A549 (cell line): ENCODE measurements at regions not wholly inside any gene's neighbourhood (a gene's known extent, or its start where the extent isn't known, plus 50 kb on each side); places are given as distances from the start of the nearest gene placed in this dataset.

Experiments used
- ATAC-seq, 2 experiments: fragments of 200-7000 bp in 1 of 2; fragments of >200 bp in 1 of 2; cut with Nextera tagmentation in 1 of 2; cut with Tn5 transposase in 1 of 2; 3 replicates each; pipeline versions ENCODE4 v1.8.0 to v1.9.1; 2018 to 2020; ENCODE audit warnings: mild to moderate bottlenecking in 1 of 2, moderate library complexity in 1 of 2
- CTCF ChIA-PET: fragments of 300-600 bp; sonication (Branson Sonifier 250); formaldehyde crosslinking; extraction: SDS; loops from one replicate; lab custom pipeline; 2021; ENCODE audit warnings: antibody characterized with exemption, inconsistent platforms; lab: Yijun Ruan, JAX
- POLR2A ChIA-PET: fragments of 350-600 bp; formaldehyde crosslinking; extraction: SDS; loops from one replicate; lab custom pipeline; 2021; ENCODE audit warnings: antibody characterized with exemption, inconsistent platforms; lab: Yijun Ruan, JAX
- DNase-seq, 2 experiments: peaks; one replicate each; pipeline versions ENCODE4 v3.0.0 to v3.0.0-alpha.2; 2011 to 2016; ENCODE audit warnings: low read depth in 1 of 2, low spot score in 1 of 2
- FAIRE-seq: peaks from 2 replicates; lab custom pipeline; 2011; peaks lifted over from hg19 to GRCh38; lab: Jason Lieb, UNC
- H3K27ac ChIP-seq, 2 experiments: fragments of >200 bp; sonication (Bioruptor Twin); formaldehyde crosslinking; 3 replicates each; pipeline ENCODE4 v1.5.1; 2016 to 2017
- H3K4me1 ChIP-seq: fragments of >200 bp; sonication (Bioruptor Twin); formaldehyde crosslinking; 3 replicates; pipeline ENCODE4 v1.6.1; 2016
- H3K4me2 ChIP-seq: fragments of >200 bp; sonication (Bioruptor Twin); formaldehyde crosslinking; 3 replicates; pipeline ENCODE4 v1.6.1; 2016
- H3K4me3 ChIP-seq: fragments of >200 bp; sonication (Bioruptor Twin); formaldehyde crosslinking; 3 replicates; pipeline ENCODE4 v1.5.1; 2016
- H3K9me3 ChIP-seq: fragments of >200 bp; sonication (Bioruptor Twin); formaldehyde crosslinking; 3 replicates; pipeline ENCODE4 v1.6.1; 2016
- CBX2 ChIP-seq: fragments of 200-600 bp; sonication (generic); IDR thresholded peaks from 2 replicates; pipeline ENCODE4 v1.6.1; 2016; ENCODE audit warnings: low read depth, mild to moderate bottlenecking, borderline replicate concordance
- CBX8 ChIP-seq: fragments of 200-600 bp; sonication (generic); IDR thresholded peaks from 2 replicates; pipeline ENCODE4 v1.6.1; 2016
- CEBPB ChIP-seq, 2 experiments: fragments of >200 bp in 1 of 2; sonication (Bioruptor Twin) in 1 of 2; formaldehyde crosslinking in 1 of 2; IDR thresholded peaks; 2 replicates each; pipeline ENCODE4 v1.6.1; 2012 to 2016
- CHD2 ChIP-seq: fragments of 150-350 bp; IDR thresholded peaks from 2 replicates; pipeline ENCODE4 v1.6.1; 2014; ENCODE audit warnings: low read length; ENCODE audit not compliant: partially characterized antibody
- ELK1 ChIP-seq: fragments of 150-350 bp; IDR thresholded peaks from 2 replicates; pipeline ENCODE4 v1.6.1; 2014; ENCODE audit warnings: low read depth, mild to moderate bottlenecking, low read length
- EP300 ChIP-seq, 2 experiments: fragments of >200 bp; sonication (Bioruptor Twin); formaldehyde crosslinking; IDR thresholded peaks; 2 replicates in 1 of 2; 3 replicates in 1 of 2; pipeline ENCODE4 v1.6.1; 2016 to 2017
- ESRRA ChIP-seq: fragments of 150-350 bp; IDR thresholded peaks from 2 replicates; pipeline ENCODE4 v1.6.1; 2014; ENCODE audit warnings: mild to moderate bottlenecking, low read length, borderline replicate concordance
- FOSB ChIP-seq: fragments of 250-450 bp; sonication (Bioruptor Pico); IDR thresholded peaks from 2 replicates; pipeline ENCODE4 v1.5.0; 2020; ENCODE audit warnings: mild to moderate bottlenecking, moderate library complexity
- GATA3 ChIP-seq: IDR thresholded peaks from 2 replicates; pipeline ENCODE4 v1.6.1; 2012; ENCODE audit warnings: borderline replicate concordance
- HDAC2 ChIP-seq: fragments of 200-600 bp; sonication (generic); IDR thresholded peaks from 2 replicates; pipeline ENCODE4 v1.6.1; 2016
- HES2 ChIP-seq: fragments of >200 bp; sonication (Bioruptor Twin); formaldehyde crosslinking; IDR thresholded peaks from 2 replicates; pipeline ENCODE4 v1.6.1; 2016
- HMGXB4 ChIP-seq: fragments of 250-450 bp; sonication (Bioruptor Pico); IDR thresholded peaks from 2 replicates; pipeline ENCODE4 v1.5.0; 2021; ENCODE audit warnings: mild to moderate bottlenecking, moderate library complexity, borderline replicate concordance
- HOXB5 ChIP-seq: fragments of 250-450 bp; sonication (Bioruptor Pico); IDR thresholded peaks from 2 replicates; pipeline ENCODE4 v1.5.0; 2020; ENCODE audit warnings: mild to moderate bottlenecking, moderate library complexity
- KDM5A ChIP-seq: fragments of 200-600 bp; sonication (generic); IDR thresholded peaks from 2 replicates; pipeline ENCODE4 v1.6.1; 2016; ENCODE audit warnings: antibody characterized with exemption, mild to moderate bottlenecking
- MAX ChIP-seq: IDR thresholded peaks from 2 replicates; pipeline ENCODE4 v1.6.1; 2012
- NFE2L2 ChIP-seq: fragments of 150-350 bp; conservative IDR thresholded peaks from 2 replicates; pipeline ENCODE4 v1.6.1; 2014; ENCODE audit warnings: low read length
- POLR2AphosphoS2 ChIP-seq: conservative IDR thresholded peaks from 2 replicates; pipeline ENCODE4 v1.6.1; 2012; ENCODE audit warnings: low read length, improper control_type of control experiment, inconsistent platforms
- RAD21 ChIP-seq, 2 experiments: fragments of >200 bp in 1 of 2; sonication (Bioruptor Twin) in 1 of 2; formaldehyde crosslinking in 1 of 2; IDR thresholded peaks in 1 of 2; conservative IDR thresholded peaks in 1 of 2; 2 replicates in 1 of 2; 3 replicates in 1 of 2; pipeline ENCODE4 v1.6.1; 2012 to 2018; ENCODE audit warnings: inconsistent platforms in 1 of 2
- RARB ChIP-seq: fragments of 250-450 bp; sonication (Bioruptor Pico); IDR thresholded peaks from 2 replicates; pipeline ENCODE4 v1.8.0; 2021; ENCODE audit warnings: mild to moderate bottlenecking, moderate library complexity
- RFX5 ChIP-seq: fragments of 450-650 bp; IDR thresholded peaks from 2 replicates; pipeline ENCODE4 v1.7.1; 2014; ENCODE audit warnings: antibody characterized with exemption, mild to moderate bottlenecking, moderate library complexity
- SMC3 ChIP-seq: fragments of >200 bp; sonication (Bioruptor Twin); formaldehyde crosslinking; IDR thresholded peaks from 3 replicates; pipeline ENCODE4 v1.6.1; 2018; ENCODE audit warnings: inconsistent platforms
- USF2 ChIP-seq: fragments of 450-650 bp; IDR thresholded peaks from 2 replicates; pipeline ENCODE4 v1.6.1; 2014; ENCODE audit warnings: antibody characterized with exemption
- ZFP36 ChIP-seq: fragments of 450-650 bp; IDR thresholded peaks from 2 replicates; pipeline ENCODE4 v1.6.1; 2014; ENCODE audit warnings: borderline replicate concordance; ENCODE audit not compliant: partially characterized antibody
- ZNF302 ChIP-seq: fragments of 250-450 bp; sonication (Bioruptor Pico); IDR thresholded peaks from 2 replicates; pipeline ENCODE4 v1.9.0; 2021; ENCODE audit warnings: inconsistent platforms, mild to moderate bottlenecking, moderate library complexity
- ZSCAN20 ChIP-seq: fragments of 250-450 bp; sonication (Bioruptor Pico); IDR thresholded peaks from 2 replicates; pipeline ENCODE4 v1.8.0; 2022; ENCODE audit warnings: mild to moderate bottlenecking, moderate library complexity
- WGBS: methylation state at CpG from one replicate; pipeline ENCODE4 v1.1.6; 2017; ENCODE audit errors: missing lambda C conversion rate; 5-methylcytosine and 5-hydroxymethylcytosine counted together

- no peak overlapping the region for H3K4me2 ChIP-seq
- no peak for DNase-seq
- H3K4me1 ChIP-seq: no peaks in the 10 kb centered on the region
- H3K4me3 ChIP-seq: no peak overlapping the region
- WGBS: 90% methylated on average over 11 of the region's 11 CpGs
- FAIRE-seq: no peak
- POLR2A ChIA-PET: no interaction called here
- TF ChIP-seq RAD21 (conservative IDR thresholded peaks at IDR 0.05 in 1 of 2, IDR thresholded peaks at IDR 0.05 in 1 of 2): no peak
- no peak for TF ChIP-seq SMC3
- no peak overlapping the region for H3K27ac ChIP-seq
- CTCF ChIA-PET: interaction anchor here (1.2 to 1.8 kb wide), 2 partner anchors 10 to 11 kb away, joined by 5 to 8 read pairs; no protein-coding TSS in a partner anchor
- no peak for ATAC-seq
- H3K9me3 ChIP-seq: no peaks in the 10 kb centered on the region
Measured at GRCh38 chr15:62561059-62561519, 396.0 kb upstream of the C2CD4B start.

- TF ChIP-seq USF2 (no peak), RARB (CRISPR knock-in tag) (no peak), CBX2 (no peak)
- H3K27ac ChIP-seq: no peak overlapping the region
- H3K4me1 ChIP-seq: no peaks in the 10 kb centered on the region
- WGBS: 90% methylated on average over 8 of the region's 8 CpGs
- ChIA-PET POLR2A (no interaction called here), CTCF (interaction anchor here (1.2 to 1.8 kb wide), 2 partner anchors 9 to 12 kb away, joined by 5 to 8 read pairs; no protein-coding TSS in a partner anchor)
- FAIRE-seq (no peak), DNase-seq (no peak), ATAC-seq (no peak)
- no peak overlapping the region for H3K4me2 ChIP-seq
- H3K9me3 ChIP-seq: no peaks in the 10 kb centered on the region
- H3K4me3 ChIP-seq: no peak overlapping the region
Measured at GRCh38 chr15:62561571-62561970, 396.5 kb upstream of the C2CD4B start.

- no peak overlapping the region for H3K4me3 ChIP-seq
- FAIRE-seq (no peak), ATAC-seq (no peak), DNase-seq (no peak)
- 76% methylated on average over 4 of the region's 4 CpGs for WGBS
- no peak for TF ChIP-seq SMC3
- no peak for TF ChIP-seq CEBPB (IDR thresholded peaks at IDR 0.05)
- no peak for TF ChIP-seq ZFP36
- no peak for TF ChIP-seq RFX5
- TF ChIP-seq RARB (CRISPR knock-in tag): no peak
- no peak for TF ChIP-seq POLR2AphosphoS2
- no peak for TF ChIP-seq ZSCAN20 (CRISPR knock-in tag)
- no peak for TF ChIP-seq HDAC2
- no peak for TF ChIP-seq HES2
- TF ChIP-seq NFE2L2: no peak
- peaks cover 9% of the 10 kb centered on the region for H3K4me1 ChIP-seq
- no peak overlapping the region for H3K27ac ChIP-seq
- no peak overlapping the region for H3K4me2 ChIP-seq
- H3K9me3 ChIP-seq: peaks cover 3% of the 10 kb centered on the region; the same call in 1 of the 3 replicates
- POLR2A ChIA-PET: no interaction called here
- CTCF ChIA-PET: interaction anchor here (0.8 to 1.5 kb wide), 4 partner anchors 9 to 178 kb away, joined by 3 to 4 read pairs (median 3); no protein-coding TSS in a partner anchor
Measured at GRCh38 chr15:62564886-62565633, 400.0 kb upstream of the C2CD4B start.

GRCh38 chr15:62565634-62566026 is 400.5 kb upstream of the C2CD4B start:
- 55% methylated on average over 3 of the region's 3 CpGs for WGBS
- POLR2A ChIA-PET: no interaction called here
- H3K4me2 ChIP-seq: no peak overlapping the region
- no peak overlapping the region for H3K4me3 ChIP-seq
- TF ChIP-seq ZNF302 (CRISPR knock-in tag): no peak
- TF ChIP-seq FOSB (CRISPR knock-in tag): no peak
- TF ChIP-seq CBX2: no peak
- TF ChIP-seq HOXB5 (CRISPR knock-in tag): no peak
- no peak for TF ChIP-seq KDM5A
- no peak for TF ChIP-seq HMGXB4 (CRISPR knock-in tag)
- no peak for TF ChIP-seq CHD2
- no peak for TF ChIP-seq HDAC2
- no peak for TF ChIP-seq ESRRA
- no peak for TF ChIP-seq ELK1
- no peak for TF ChIP-seq POLR2AphosphoS2
- no peak for TF ChIP-seq RAD21 (conservative IDR thresholded peaks at IDR 0.05 in 1 of 2, IDR thresholded peaks at IDR 0.05 in 1 of 2)
- TF ChIP-seq CBX8: no peak
- no peak for TF ChIP-seq MAX
- TF ChIP-seq EP300 (IDR thresholded peaks at IDR 0.05): no peak
- no peak for TF ChIP-seq GATA3
- H3K9me3 ChIP-seq: peaks cover 3% of the 10 kb centered on the region; the same call in 1 of the 3 replicates
- peaks cover 14% of the 10 kb centered on the region for H3K4me1 ChIP-seq
- no peak for DNase-seq
- CTCF ChIA-PET: interaction anchor here (1.5 kb wide), 1 partner anchor 9 kb away, joined by 4 read pairs; no protein-coding TSS in a partner anchor
- FAIRE-seq: no peak
- H3K27ac ChIP-seq: no peak overlapping the region
- ATAC-seq: no peak
